LNCAP (cell line): ENCODE measurements at regions not wholly inside any gene's neighbourhood (a gene's known extent, or its start where the extent isn't known, plus 50 kb on each side); places are given as distances from the start of the nearest gene placed in this dataset.

ENCODE experiments used
- CTCF ChIP-seq: fragments of 450-650 bp; IDR thresholded peaks from 2 replicates; pipeline ENCODE4 v1.5.1; 2017; ENCODE audit warnings: mild to moderate bottlenecking

GRCh38 chr4:108360754-108361445 lies 192.2 kb upstream of the LEF1 start:
- no peak for TF ChIP-seq CTCF

GRCh38 chr4:108359986-108360681 lies 191.4 kb upstream of the LEF1 start:
- no peak for TF ChIP-seq CTCF

GRCh38 chr4:108359130-108359985 lies 190.6 kb upstream of the LEF1 start:
- no peak for TF ChIP-seq CTCF

- no peak for TF ChIP-seq CTCF
Observed at GRCh38 chr4:108355902-108356535, 187.3 kb upstream of the LEF1 start.

- no peak for TF ChIP-seq CTCF
Observed at GRCh38 chr4:108355186-108355901, 186.6 kb upstream of the LEF1 start.

- TF ChIP-seq CTCF, result no peak
Observed at GRCh38 chr4:108352664-108353308, 184.1 kb upstream of the LEF1 start.
